ENCODE measurements at regions not wholly inside any gene's neighbourhood (a gene's known extent, or its start where the extent isn't known, plus 50 kb on each side); places are given as distances from the start of the nearest gene placed in this dataset.
A peak's percentile ranks its signal among the peaks of the same experiment; 100 is the strongest.
"Not testable (repeated sequence)": the region's sequence is repeated elsewhere in the genome, so short reads cannot be mapped to it uniquely, and the experiment has no call there.

DNA sequence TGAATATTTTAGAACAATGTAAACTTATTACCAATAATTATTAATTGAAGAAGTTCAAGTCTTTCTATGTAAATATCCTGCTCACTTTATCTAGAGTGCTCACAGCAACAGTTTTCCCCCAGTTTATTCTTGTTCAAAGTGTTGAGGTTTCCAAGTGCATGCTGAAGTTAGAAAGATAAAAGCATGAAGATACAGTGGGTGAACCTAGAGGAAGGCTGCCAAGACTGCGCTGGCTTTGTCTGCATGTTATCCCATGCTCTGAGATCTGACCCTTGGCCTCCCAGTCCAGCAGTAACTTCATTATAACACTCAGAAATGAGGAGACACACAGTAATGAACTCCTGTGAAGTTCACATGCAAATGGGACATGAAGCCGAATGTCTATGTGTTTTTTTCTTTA lies 76.0 kb upstream of the PIP5K1B start:
- no peak overlapping the region for H3K27ac Mint-ChIP-seq
- no peaks in the 10 kb centered on the region for H3K27me3 Mint-ChIP-seq

GRCh38 chr9:68631811-68632210 lies 73.2 kb upstream of the PIP5K1B start:
- Mint-ChIP-seq H3K27ac (no peak overlapping the region), H3K9me3 (no peaks in the 10 kb centered on the region), H3K4me3 (no peak overlapping the region), H3K4me1 (peaks cover 10 to 18% (median 17%) of the 10 kb centered on the region in 3 donors), H3K36me3 (peaks cover 3% of the 10 kb centered on the region), H3K27me3 (no peaks in the 10 kb centered on the region)

More for the DNA sequence above, 76.0 kb upstream of the PIP5K1B start:
- Mint-ChIP-seq H3K4me3 (no peak overlapping the region), H3K9me3 (no peaks in the 10 kb centered on the region), H3K4me1 (peaks cover 0 to 5% (median 3%) of the 10 kb centered on the region in 3 donors), H3K36me3 (no peaks in the 10 kb centered on the region)

DNA sequence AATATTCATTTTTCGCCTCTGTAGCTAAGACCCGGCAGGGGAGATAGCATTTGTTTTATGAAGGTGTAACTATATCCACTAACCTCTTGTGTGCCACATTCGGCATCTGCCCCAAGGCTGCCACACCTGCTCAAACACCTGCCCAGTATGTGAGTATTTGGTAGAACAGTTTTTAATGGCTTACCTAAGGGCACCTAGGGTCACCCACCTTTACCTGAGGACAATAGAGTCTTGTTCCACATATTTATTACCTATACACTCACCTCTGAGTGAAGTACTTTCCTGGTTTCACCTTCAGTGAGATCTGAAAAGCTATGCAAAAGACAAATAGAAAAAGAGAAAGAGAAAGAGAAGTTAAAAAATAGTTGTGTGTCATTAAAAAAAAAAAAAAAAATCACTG lies 68.0 kb upstream of the PIP5K1B start:
- H3K9me3 Mint-ChIP-seq = no peaks in the 10 kb centered on the region
- peak overlapping the region; percentile 43 to 84 (median 52) for H3K4me3 Mint-ChIP-seq
- no peaks in the 10 kb centered on the region for H3K27me3 Mint-ChIP-seq
- H3K36me3 Mint-ChIP-seq = peaks cover 4% of the 10 kb centered on the region
- H3K27ac Mint-ChIP-seq = peak overlapping the region; percentile 4 to 36 (median 9)
- H3K4me1 Mint-ChIP-seq = peaks cover 55 to 60% (median 57%) of the 10 kb centered on the region in 3 donors

DNA sequence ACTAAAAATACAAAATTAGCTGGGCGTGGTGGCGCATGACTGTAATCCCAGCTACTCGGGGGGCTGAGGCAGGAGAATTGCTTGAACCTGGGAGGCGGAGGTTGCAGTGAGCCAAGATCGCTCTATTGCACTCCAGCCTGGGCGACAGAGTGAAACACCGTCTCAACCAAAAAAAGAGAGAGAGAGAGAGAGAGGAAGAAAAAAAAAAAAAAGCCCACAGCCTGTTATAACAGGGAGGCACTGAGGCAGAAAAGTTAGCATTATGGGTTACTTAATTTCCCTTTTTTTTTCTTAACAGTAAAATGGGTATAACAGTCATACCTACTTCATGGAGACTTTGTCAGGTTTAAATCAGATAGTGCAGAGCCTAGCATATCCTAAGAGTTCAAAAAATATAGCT lies 65.8 kb upstream of the PIP5K1B start:
- peaks cover 71 to 76% (median 75%) of the 10 kb centered on the region in 3 donors for H3K4me1 Mint-ChIP-seq
- H3K4me3 Mint-ChIP-seq = peak overlapping the region; percentile 46 to 90 (median 68)
- H3K9me3 Mint-ChIP-seq, H3K27me3 Mint-ChIP-seq, H3K36me3 Mint-ChIP-seq: not testable (repeated sequence)
- H3K27ac Mint-ChIP-seq = peak overlapping the region; percentile 88 to 98 (median 95)

- H3K4me3 Mint-ChIP-seq = peak overlapping the region; percentile 54 to 90 (median 78)
- no peaks in the 10 kb centered on the region for H3K27me3 Mint-ChIP-seq
- H3K27ac Mint-ChIP-seq = peak overlapping the region; percentile 88 to 98 (median 88)
- H3K4me1 Mint-ChIP-seq = peaks cover 76 to 86% (median 80%) of the 10 kb centered on the region in 3 donors
- H3K9me3 Mint-ChIP-seq = peaks cover 0 to 2% (median 0%) of the 10 kb centered on the region in 3 donors
- H3K36me3 Mint-ChIP-seq = peaks cover 4% of the 10 kb centered on the region
Observed at GRCh38 chr9:68640421-68641089, 64.5 kb upstream of the PIP5K1B start.

- H3K4me3 Mint-ChIP-seq = peak overlapping the region; percentile 59 to 83 (median 72)
- peak overlapping the region; percentile 93 to 98 (median 94) for H3K27ac Mint-ChIP-seq
- peaks cover 3% of the 10 kb centered on the region for H3K36me3 Mint-ChIP-seq
- peaks cover 0 to 3% (median 2%) of the 10 kb centered on the region in 3 donors for H3K9me3 Mint-ChIP-seq
- peaks cover 67 to 69% (median 68%) of the 10 kb centered on the region in 3 donors for H3K4me1 Mint-ChIP-seq
- H3K27me3 Mint-ChIP-seq = no peaks in the 10 kb centered on the region
Observed at GRCh38 chr9:68643901-68644809, 60.9 kb upstream of the PIP5K1B start.

- Mint-ChIP-seq H3K27me3 (no peaks in the 10 kb centered on the region), H3K4me1 (peaks cover 61 to 65% (median 64%) of the 10 kb centered on the region in 3 donors), H3K36me3 (peaks cover 3% of the 10 kb centered on the region), H3K9me3 (peaks cover 0 to 3% (median 2%) of the 10 kb centered on the region in 3 donors), H3K4me3 (peak overlapping the region in 3 of 4 donors; percentile 15 to 74 (median 70)), H3K27ac (peak overlapping the region; percentile 93 to 94 (median 94))
Observed at GRCh38 chr9:68644831-68645230, 60.2 kb upstream of the PIP5K1B start.

GRCh38 chr9:68648164-68648563 lies 56.9 kb upstream of the PIP5K1B start:
- peaks cover 3% of the 10 kb centered on the region for H3K36me3 Mint-ChIP-seq

DNA sequence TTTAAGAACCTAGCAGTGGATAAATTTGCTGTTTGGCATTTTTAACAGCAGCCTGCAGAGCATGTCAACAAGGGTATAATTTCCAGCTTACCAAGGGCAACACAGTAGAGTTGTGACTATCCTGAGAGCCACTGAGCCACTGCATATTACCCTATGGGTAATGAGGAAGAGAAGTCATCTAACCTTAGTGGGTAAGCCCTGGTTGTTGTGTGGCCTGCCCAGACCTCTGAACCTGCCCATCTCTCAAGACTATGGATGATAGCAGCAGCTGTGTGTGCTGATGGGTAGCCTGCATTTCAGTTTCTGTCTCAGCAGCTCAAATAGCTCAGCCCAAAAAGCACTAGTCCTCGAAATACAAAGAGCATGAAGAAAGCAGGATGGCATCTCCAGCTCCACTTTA lies 56.1 kb upstream of the PIP5K1B start:
- H3K36me3 Mint-ChIP-seq = peaks cover 3% of the 10 kb centered on the region
- no peak overlapping the region for H3K4me3 Mint-ChIP-seq
- no peak overlapping the region for H3K27ac Mint-ChIP-seq
- H3K4me1 Mint-ChIP-seq = peaks cover 28 to 72% (median 36%) of the 10 kb centered on the region in 3 donors
- H3K27me3 Mint-ChIP-seq = peaks cover 3% of the 10 kb centered on the region
- peaks cover 0 to 3% (median 0%) of the 10 kb centered on the region in 3 donors for H3K9me3 Mint-ChIP-seq

More at GRCh38 chr9:68648164-68648563, 56.9 kb upstream of the PIP5K1B start:
- peaks cover 35 to 72% (median 40%) of the 10 kb centered on the region in 3 donors for H3K4me1 Mint-ChIP-seq
- peak overlapping the region in 2 of 3 donors; percentile 17 to 51 for H3K27ac Mint-ChIP-seq
- peak overlapping the region in 1 of 4 donors; percentile 28 for H3K4me3 Mint-ChIP-seq
- peaks cover 0 to 3% (median 0%) of the 10 kb centered on the region in 3 donors for H3K9me3 Mint-ChIP-seq
- peaks cover under 1% of the 10 kb centered on the region for H3K27me3 Mint-ChIP-seq

GRCh38 chr9:68651280-68651893 lies 53.7 kb upstream of the PIP5K1B start:
- Mint-ChIP-seq H3K27me3 (peaks cover 3% of the 10 kb centered on the region), H3K9me3 (peaks cover 0 to 2% (median 0%) of the 10 kb centered on the region in 3 donors), H3K36me3 (no peaks in the 10 kb centered on the region), H3K4me3 (peak overlapping the region in 1 of 4 donors; percentile 26), H3K27ac (no peak overlapping the region), H3K4me1 (peaks cover 10 to 51% (median 16%) of the 10 kb centered on the region in 3 donors)

DNA sequence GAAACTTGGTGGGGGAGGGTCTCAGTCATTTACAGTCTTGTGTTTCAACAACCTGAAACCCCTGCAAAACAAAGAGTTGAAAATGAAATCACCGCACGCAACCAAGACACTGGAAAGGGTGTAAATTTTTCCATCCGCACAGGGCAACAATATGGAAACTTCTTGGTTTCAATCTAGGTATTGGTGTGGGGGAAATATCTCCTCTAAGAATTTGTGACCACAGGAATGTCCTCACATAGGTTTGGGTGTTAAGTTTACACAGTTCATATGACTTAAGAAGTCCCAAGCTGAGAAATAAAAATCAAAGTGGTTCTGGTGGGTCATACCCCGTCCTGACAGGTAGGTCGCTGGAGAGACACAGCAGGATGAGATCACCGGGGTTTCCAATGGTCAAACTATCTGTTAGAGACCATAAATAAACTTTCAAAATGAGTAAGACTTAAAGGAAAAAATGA lies 51.9 kb upstream of the PIP5K1B start:
- H3K9me3 Mint-ChIP-seq = peaks cover 0 to 2% (median 0%) of the 10 kb centered on the region in 3 donors
- H3K36me3 Mint-ChIP-seq = no peaks in the 10 kb centered on the region
- H3K4me1 Mint-ChIP-seq = peaks cover 7 to 53% (median 15%) of the 10 kb centered on the region in 3 donors
- no peak overlapping the region for H3K27ac Mint-ChIP-seq
- H3K4me3 Mint-ChIP-seq = peak overlapping the region in 1 of 4 donors; percentile 32
- H3K27me3 Mint-ChIP-seq = peaks cover 3% of the 10 kb centered on the region

DNA sequence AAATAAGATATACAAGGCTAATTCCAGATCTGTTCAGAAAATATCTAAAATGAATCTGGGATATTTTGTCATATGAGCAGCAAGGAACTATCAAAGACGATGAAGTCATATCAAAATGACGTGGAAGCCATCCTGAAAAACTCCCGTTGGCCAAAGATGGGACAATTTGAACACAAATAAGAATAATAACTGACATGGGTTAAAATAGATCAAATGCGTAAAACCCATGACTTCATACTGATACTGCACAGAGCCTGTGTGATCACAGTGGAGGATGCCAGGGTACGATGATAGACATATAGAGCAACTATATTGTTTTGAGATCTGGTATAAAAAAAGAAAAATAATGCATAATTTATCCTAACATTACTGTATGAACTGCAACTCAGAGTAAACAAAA lies 51.0 kb upstream of the PIP5K1B start:
- Mint-ChIP-seq H3K36me3 (no peaks in the 10 kb centered on the region), H3K27me3 (peaks cover 3% of the 10 kb centered on the region), H3K27ac (no peak overlapping the region), H3K9me3 (peaks cover 0 to 2% (median 0%) of the 10 kb centered on the region in 3 donors), H3K4me3 (peak overlapping the region in 1 of 4 donors; percentile 32), H3K4me1 (peaks cover 4 to 44% (median 15%) of the 10 kb centered on the region in 3 donors)
